ENCODE measurements at regions not wholly inside any gene's neighbourhood (a gene's known extent, or its start where the extent isn't known, plus 50 kb on each side); places are given as distances from the start of the nearest gene placed in this dataset.

DNA sequence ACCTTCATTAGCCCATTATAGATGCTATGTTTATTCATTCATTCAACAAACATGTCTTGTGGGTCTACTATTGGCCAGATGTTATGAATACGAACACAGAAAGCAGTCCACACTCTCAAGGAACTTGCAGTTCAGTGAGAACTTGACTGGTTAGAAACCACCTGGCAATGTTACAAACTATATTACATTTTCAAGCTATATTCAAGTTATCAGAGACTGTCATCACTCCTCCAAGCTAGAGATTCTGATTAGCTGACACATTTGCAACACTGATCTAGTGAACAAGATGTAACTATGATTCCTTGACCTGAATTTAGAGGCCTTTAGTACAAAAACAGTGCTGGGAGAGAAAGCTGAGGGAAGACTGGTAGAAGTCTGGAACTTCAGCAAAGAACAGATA lies 170.7 kb upstream of the EEA1 start:
- H3K4me2 ChIP-seq (ENCODE audit: low read length), result no peak overlapping the region
- H3K9me2 ChIP-seq (ENCODE audit: insufficient read depth, low read length), result no peaks in the 10 kb centered on the region
- no peaks in the 10 kb centered on the region for H3K36me3 ChIP-seq (ENCODE audit: insufficient read depth, low read length)
- no peak overlapping the region for H2AFZ ChIP-seq (ENCODE audit: low read depth, low read length)
- no peaks in the 10 kb centered on the region for H3K79me2 ChIP-seq (replicated peaks; ENCODE audit: insufficient read depth, low read length)
- H3K27me3 ChIP-seq (ENCODE audit: insufficient read depth, low read depth, low read length), result no peaks in the 10 kb centered on the region
- no peaks in the 10 kb centered on the region for H4K20me1 ChIP-seq (ENCODE audit: insufficient read depth)
- no peaks in the 10 kb centered on the region for H3F3A ChIP-seq (ENCODE audit: insufficient read depth, low read length, poor library complexity, severe bottlenecking)
- TF ChIP-seq MXI1 (conservative IDR thresholded peaks at IDR 0.05; ENCODE audit: poor library complexity, severe bottlenecking) (no peak), EZH2 (IDR thresholded peaks at IDR 0.05; ENCODE audit: borderline replicate concordance, insufficient read depth, low read length, poor library complexity, severe bottlenecking) (no peak), RAD21 (conservative IDR thresholded peaks at IDR 0.05) (no peak), SMC3 (conservative IDR thresholded peaks at IDR 0.05; ENCODE audit: poor library complexity) (no peak), EP300 (conservative IDR thresholded peaks at IDR 0.05; ENCODE audit: poor library complexity, severe bottlenecking) (no peak), POLR2AphosphoS5 (IDR thresholded peaks at IDR 0.05) (no peak), TAF1 (IDR thresholded peaks at IDR 0.05; ENCODE audit: low read depth) (no peak)
- TF ChIP-seq, protein P1, sequence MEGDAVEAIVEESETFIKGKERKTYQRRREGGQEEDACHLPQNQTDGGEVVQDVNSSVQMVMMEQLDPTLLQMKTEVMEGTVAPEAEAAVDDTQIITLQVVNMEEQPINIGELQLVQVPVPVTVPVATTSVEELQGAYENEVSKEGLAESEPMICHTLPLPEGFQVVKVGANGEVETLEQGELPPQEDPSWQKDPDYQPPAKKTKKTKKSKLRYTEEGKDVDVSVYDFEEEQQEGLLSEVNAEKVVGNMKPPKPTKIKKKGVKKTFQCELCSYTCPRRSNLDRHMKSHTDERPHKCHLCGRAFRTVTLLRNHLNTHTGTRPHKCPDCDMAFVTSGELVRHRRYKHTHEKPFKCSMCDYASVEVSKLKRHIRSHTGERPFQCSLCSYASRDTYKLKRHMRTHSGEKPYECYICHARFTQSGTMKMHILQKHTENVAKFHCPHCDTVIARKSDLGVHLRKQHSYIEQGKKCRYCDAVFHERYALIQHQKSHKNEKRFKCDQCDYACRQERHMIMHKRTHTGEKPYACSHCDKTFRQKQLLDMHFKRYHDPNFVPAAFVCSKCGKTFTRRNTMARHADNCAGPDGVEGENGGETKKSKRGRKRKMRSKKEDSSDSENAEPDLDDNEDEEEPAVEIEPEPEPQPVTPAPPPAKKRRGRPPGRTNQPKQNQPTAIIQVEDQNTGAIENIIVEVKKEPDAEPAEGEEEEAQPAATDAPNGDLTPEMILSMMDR (IDR thresholded peaks at IDR 0.05; ENCODE audit: poor library complexity, severe bottlenecking), result no peak
- TF ChIP-seq, protein P2, sequence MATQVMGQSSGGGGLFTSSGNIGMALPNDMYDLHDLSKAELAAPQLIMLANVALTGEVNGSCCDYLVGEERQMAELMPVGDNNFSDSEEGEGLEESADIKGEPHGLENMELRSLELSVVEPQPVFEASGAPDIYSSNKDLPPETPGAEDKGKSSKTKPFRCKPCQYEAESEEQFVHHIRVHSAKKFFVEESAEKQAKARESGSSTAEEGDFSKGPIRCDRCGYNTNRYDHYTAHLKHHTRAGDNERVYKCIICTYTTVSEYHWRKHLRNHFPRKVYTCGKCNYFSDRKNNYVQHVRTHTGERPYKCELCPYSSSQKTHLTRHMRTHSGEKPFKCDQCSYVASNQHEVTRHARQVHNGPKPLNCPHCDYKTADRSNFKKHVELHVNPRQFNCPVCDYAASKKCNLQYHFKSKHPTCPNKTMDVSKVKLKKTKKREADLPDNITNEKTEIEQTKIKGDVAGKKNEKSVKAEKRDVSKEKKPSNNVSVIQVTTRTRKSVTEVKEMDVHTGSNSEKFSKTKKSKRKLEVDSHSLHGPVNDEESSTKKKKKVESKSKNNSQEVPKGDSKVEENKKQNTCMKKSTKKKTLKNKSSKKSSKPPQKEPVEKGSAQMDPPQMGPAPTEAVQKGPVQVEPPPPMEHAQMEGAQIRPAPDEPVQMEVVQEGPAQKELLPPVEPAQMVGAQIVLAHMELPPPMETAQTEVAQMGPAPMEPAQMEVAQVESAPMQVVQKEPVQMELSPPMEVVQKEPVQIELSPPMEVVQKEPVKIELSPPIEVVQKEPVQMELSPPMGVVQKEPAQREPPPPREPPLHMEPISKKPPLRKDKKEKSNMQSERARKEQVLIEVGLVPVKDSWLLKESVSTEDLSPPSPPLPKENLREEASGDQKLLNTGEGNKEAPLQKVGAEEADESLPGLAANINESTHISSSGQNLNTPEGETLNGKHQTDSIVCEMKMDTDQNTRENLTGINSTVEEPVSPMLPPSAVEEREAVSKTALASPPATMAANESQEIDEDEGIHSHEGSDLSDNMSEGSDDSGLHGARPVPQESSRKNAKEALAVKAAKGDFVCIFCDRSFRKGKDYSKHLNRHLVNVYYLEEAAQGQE (IDR thresholded peaks at IDR 0.05; ENCODE audit: borderline replicate concordance), result no peak
- H3K4me3 ChIP-seq (ENCODE audit: low read length), result no peak overlapping the region
- H3K27ac ChIP-seq (ENCODE audit: low read length), result no peak overlapping the region
- H3K9me3 ChIP-seq (ENCODE audit: low read length), result no peaks in the 10 kb centered on the region
- no peak overlapping the region for H3K9ac ChIP-seq (ENCODE audit: low read length)

DNA sequence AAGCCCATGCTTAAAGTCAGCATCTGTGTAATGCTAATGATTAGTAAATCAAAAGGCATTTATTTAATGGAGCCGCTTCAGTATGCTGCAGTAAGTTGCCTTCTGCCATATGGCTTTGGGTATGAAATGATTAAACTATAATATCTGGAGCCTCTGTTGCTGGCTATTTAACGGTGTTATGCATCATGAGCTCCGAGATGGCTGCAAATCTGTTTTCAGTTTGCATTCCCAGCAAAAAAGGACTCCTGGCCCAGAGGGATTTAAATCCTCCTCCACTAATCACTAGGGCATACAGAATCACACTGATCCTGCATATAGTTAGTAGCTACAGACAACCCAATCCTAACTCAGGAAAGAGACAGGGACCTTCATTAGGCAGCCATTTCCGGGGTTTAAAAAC lies 171.5 kb upstream of the EEA1 start:
- Histone ChIP-seq H2AFZ (ENCODE audit: low read depth, low read length) (no peak overlapping the region), H3K4me2 (ENCODE audit: low read length) (no peak overlapping the region), H3K27ac (ENCODE audit: low read length) (no peak overlapping the region), H3K27me3 (ENCODE audit: insufficient read depth, low read depth, low read length) (no peaks in the 10 kb centered on the region), H3K9me3 (ENCODE audit: low read length) (no peaks in the 10 kb centered on the region), H3K36me3 (ENCODE audit: insufficient read depth, low read length) (no peaks in the 10 kb centered on the region), H3F3A (ENCODE audit: insufficient read depth, low read length, poor library complexity, severe bottlenecking) (no peaks in the 10 kb centered on the region), H3K4me3 (ENCODE audit: low read length) (no peak overlapping the region), H3K79me2 (replicated peaks; ENCODE audit: insufficient read depth, low read length) (no peaks in the 10 kb centered on the region), H4K20me1 (ENCODE audit: insufficient read depth) (no peaks in the 10 kb centered on the region), H3K9me2 (ENCODE audit: insufficient read depth, low read length) (no peaks in the 10 kb centered on the region), H3K9ac (ENCODE audit: low read length) (no peak overlapping the region)
- TF ChIP-seq RAD21 (conservative IDR thresholded peaks at IDR 0.05) (no peak), EZH2 (IDR thresholded peaks at IDR 0.05; ENCODE audit: borderline replicate concordance, insufficient read depth, low read length, poor library complexity, severe bottlenecking) (no peak), POLR2AphosphoS5 (IDR thresholded peaks at IDR 0.05) (no peak), EP300 (conservative IDR thresholded peaks at IDR 0.05; ENCODE audit: poor library complexity, severe bottlenecking) (no peak), TAF1 (IDR thresholded peaks at IDR 0.05; ENCODE audit: low read depth) (no peak), MXI1 (conservative IDR thresholded peaks at IDR 0.05; ENCODE audit: poor library complexity, severe bottlenecking) (no peak), SMC3 (conservative IDR thresholded peaks at IDR 0.05; ENCODE audit: poor library complexity) (no peak)
- TF ChIP-seq, protein P2 (IDR thresholded peaks at IDR 0.05; ENCODE audit: borderline replicate concordance), result no peak
- TF ChIP-seq, protein P1 (IDR thresholded peaks at IDR 0.05; ENCODE audit: poor library complexity, severe bottlenecking), result no peak

Measured in neural cell (in vitro differentiated cells).